GM12878 (cell line): ENCODE measurements at regions not wholly inside any gene's neighbourhood (a gene's known extent, or its start where the extent isn't known, plus 50 kb on each side); places are given as distances from the start of the nearest gene placed in this dataset.

Experiments used
- CBX3 ChIP-seq: fragments of 200-600 bp; sonication (generic); IDR thresholded peaks from 2 replicates; pipeline ENCODE4 v1.6.1; 2016; ENCODE audit warnings: low read depth, borderline replicate concordance
- CTCF ChIP-seq, 3 experiments: IDR thresholded peaks in 2 of 3; conservative IDR thresholded peaks in 1 of 3; 2 replicates each; pipeline ENCODE4 v1.5.1; 2011; ENCODE audit warnings: low read depth in 3 of 3, low read length in 3 of 3, mild to moderate bottlenecking in 3 of 3, control low read depth in 2 of 3, moderate library complexity in 2 of 3, inconsistent platforms in 1 of 3, mixed read lengths in 1 of 3; ENCODE audit not compliant: control insufficient read depth in 2 of 3, insufficient read depth in 1 of 3; ENCODE audit errors: extremely low read depth in 1 of 3
- REST ChIP-seq: IDR thresholded peaks from 2 replicates; pipeline ENCODE4 v1.6.1; 2012; ENCODE audit warnings: mild to moderate bottlenecking, low read depth, low read length

- TF ChIP-seq CTCF (IDR thresholded peaks at IDR 0.05 in 2 of 3, conservative IDR thresholded peaks at IDR 0.05 in 1 of 3; ENCODE audit: control insufficient read depth in 2 of 3, extremely low read depth in 1 of 3, insufficient read depth in 1 of 3, low read depth in 3 of 3, low read length in 3 of 3) (no peak), REST (no peak), CBX3 (no peak)
These were observed 266.0 kb downstream of the ENGASE start for GRCh38 chr17:79340333-79341221.
